Colonic mucosa (tissue), 4 donors: ENCODE measurements at regions not wholly inside any gene's neighbourhood (a gene's known extent, or its start where the extent isn't known, plus 50 kb on each side); places are given as distances from the start of the nearest gene placed in this dataset.

Experiments
- DNase-seq: peaks from one replicate; pipeline ENCODE4 v3.0.0-alpha.2; 2020
- H3K27ac ChIP-seq: fragments of 200-600 bp; one replicate; pipeline ENCODE4 v1.8.0; 2021
- H3K27me3 ChIP-seq: fragments of 200-600 bp; one replicate; pipeline ENCODE4 v1.8.0; 2021
- H3K36me3 ChIP-seq: fragments of 200-600 bp; one replicate; pipeline ENCODE4 v1.8.0; 2021
- H3K4me1 ChIP-seq: fragments of 200-600 bp; one replicate; pipeline ENCODE4 v1.8.0; 2021; ENCODE audit warnings: mild to moderate bottlenecking
- H3K4me3 ChIP-seq: fragments of 200-600 bp; one replicate; pipeline ENCODE4 v1.8.0; 2021
- H3K9ac ChIP-seq, 2 donors: one replicate each; pipeline ENCODE4 v1.7.0; 2013; ENCODE audit warnings: control low read depth in 2 of 2, low read depth in 2 of 2, low read length in 2 of 2
- H3K9me3 ChIP-seq: fragments of 200-600 bp; one replicate; pipeline ENCODE4 v1.8.0; 2021
- intact Hi-C: fragments of 100-400 bp; cut with DNase I; formaldehyde crosslinking; loops from one replicate; pipeline ENCODE4 v1.14.1; 2022
- TF ChIP-seq, protein P1 (sequence below): fragments of 200-600 bp; IDR thresholded peaks from one replicate; pipeline ENCODE4 v1.8.0; 2022; ENCODE audit warnings: antibody characterized with exemption, mild to moderate bottlenecking
- donor health status: healthy.
- donor health status: DM: no; HTN: no; CAD: no.
- donor health status: DM: no; HTN: no; CAD: no.

DNA sequence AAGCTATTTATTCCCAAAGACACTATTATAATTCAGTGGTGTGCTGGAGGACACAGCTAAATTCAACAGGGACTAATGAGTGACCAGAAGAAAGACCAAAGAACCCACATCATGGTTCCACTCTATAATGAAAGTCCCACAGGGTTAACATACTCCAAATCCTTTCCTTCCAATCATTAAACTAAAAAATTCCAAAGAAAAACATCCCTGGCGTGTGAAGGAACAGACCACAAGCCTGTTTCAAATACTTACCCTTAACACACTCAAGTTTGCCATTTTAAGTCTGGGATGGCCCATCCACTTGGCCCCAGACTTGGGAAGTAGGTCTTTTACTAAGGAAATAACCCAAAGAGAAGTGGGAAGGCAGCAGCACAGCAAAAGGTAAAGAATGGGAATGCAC, 150.1 kb upstream of the CCDC150 start:
- no peak for DNase-seq
- TF ChIP-seq, protein P1, sequence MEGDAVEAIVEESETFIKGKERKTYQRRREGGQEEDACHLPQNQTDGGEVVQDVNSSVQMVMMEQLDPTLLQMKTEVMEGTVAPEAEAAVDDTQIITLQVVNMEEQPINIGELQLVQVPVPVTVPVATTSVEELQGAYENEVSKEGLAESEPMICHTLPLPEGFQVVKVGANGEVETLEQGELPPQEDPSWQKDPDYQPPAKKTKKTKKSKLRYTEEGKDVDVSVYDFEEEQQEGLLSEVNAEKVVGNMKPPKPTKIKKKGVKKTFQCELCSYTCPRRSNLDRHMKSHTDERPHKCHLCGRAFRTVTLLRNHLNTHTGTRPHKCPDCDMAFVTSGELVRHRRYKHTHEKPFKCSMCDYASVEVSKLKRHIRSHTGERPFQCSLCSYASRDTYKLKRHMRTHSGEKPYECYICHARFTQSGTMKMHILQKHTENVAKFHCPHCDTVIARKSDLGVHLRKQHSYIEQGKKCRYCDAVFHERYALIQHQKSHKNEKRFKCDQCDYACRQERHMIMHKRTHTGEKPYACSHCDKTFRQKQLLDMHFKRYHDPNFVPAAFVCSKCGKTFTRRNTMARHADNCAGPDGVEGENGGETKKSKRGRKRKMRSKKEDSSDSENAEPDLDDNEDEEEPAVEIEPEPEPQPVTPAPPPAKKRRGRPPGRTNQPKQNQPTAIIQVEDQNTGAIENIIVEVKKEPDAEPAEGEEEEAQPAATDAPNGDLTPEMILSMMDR, result no peak
- H3K9ac ChIP-seq, result no peak overlapping the region
- no peaks in the 10 kb centered on the region for H3K36me3 ChIP-seq
- no peaks in the 10 kb centered on the region for H3K4me1 ChIP-seq
- H3K27ac ChIP-seq, result no peak overlapping the region
- H3K9me3 ChIP-seq, result no peaks in the 10 kb centered on the region
- no peak overlapping the region for H3K4me3 ChIP-seq
- H3K27me3 ChIP-seq, result no peaks in the 10 kb centered on the region
- intact Hi-C loops, result no loop called here

DNA sequence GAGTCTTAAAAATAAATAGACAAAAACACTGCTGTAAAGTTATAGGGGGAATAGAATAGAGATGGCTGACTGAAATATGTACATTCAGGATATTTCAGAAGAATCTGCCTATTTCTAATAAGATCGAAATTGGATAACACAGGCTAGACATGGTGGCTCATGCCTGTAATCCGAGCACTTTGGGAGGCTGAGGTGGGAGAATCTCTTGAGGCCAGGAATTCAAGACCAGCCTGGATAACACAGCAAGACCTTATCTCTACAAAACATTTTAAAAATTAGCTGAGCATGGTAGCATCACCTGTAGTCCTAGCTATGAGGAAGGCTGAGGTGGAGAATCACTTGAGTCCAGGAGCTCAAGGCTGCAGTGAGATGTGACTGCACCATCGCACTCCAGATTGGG, 146.6 kb upstream of the CCDC150 start:
- no peak overlapping the region for H3K9ac ChIP-seq
- intact Hi-C loops, result no loop called here
- H3K27me3 ChIP-seq, result no peaks in the 10 kb centered on the region
- DNase-seq, result no peak
- no peak overlapping the region for H3K27ac ChIP-seq
- no peaks in the 10 kb centered on the region for H3K36me3 ChIP-seq
- TF ChIP-seq, protein P1, result no peak
- H3K4me3 ChIP-seq, result no peak overlapping the region
- H3K4me1 ChIP-seq, result no peaks in the 10 kb centered on the region
- H3K9me3 ChIP-seq, result no peaks in the 10 kb centered on the region

DNA sequence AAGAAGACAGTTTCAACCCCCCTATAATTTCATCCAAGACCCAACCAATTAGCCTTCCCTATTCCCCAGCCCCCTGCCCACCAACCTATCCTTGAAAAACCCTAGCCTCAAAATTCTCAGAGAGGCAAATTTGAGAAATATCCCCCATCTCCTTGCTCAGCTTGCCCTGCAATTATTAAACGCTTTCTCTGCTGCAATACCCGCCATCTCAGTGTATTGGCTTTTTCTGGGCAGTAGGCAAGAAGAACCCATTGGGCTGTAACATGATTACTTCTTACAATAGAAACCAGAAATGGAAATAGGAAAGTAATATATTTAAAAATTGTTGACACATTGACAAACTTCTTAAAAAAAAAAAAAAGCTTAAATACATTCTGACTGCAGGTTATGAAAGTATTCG, 140.6 kb upstream of the CCDC150 start:
- Histone ChIP-seq H3K9me3 (no peaks in the 10 kb centered on the region), H3K27ac (no peak overlapping the region), H3K4me3 (no peak overlapping the region), H3K27me3 (no peaks in the 10 kb centered on the region), H3K9ac (no peak overlapping the region), H3K36me3 (no peaks in the 10 kb centered on the region), H3K4me1 (no peaks in the 10 kb centered on the region)
- TF ChIP-seq, protein P1, result no peak
- intact Hi-C loops, result no loop called here
- no peak for DNase-seq

DNA sequence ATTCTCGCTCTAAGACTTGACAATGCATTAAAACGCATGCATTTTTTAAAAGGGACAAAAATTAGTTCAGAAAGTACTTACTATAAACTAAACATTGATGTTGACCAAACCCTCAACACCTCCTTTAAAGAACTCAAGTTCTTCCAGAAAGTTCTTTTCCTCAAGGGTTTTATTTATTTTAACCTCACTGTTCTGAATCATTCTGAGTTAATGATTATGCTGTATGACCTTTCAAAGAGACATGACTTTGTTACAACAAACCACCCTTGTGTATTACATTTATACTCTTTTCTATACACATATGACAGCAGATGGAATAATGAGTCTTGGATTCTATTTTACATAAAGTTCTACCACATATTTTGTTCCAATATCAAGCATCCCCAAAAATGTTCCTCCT, 139.8 kb upstream of the CCDC150 start:
- Histone ChIP-seq H3K9me3 (no peaks in the 10 kb centered on the region), H3K27me3 (no peaks in the 10 kb centered on the region), H3K36me3 (no peaks in the 10 kb centered on the region), H3K4me1 (no peaks in the 10 kb centered on the region), H3K27ac (no peak overlapping the region), H3K4me3 (no peak overlapping the region), H3K9ac (no peak overlapping the region)
- DNase-seq, result no peak
- TF ChIP-seq, protein P1, result no peak
- intact Hi-C loops, result no loop called here

DNA sequence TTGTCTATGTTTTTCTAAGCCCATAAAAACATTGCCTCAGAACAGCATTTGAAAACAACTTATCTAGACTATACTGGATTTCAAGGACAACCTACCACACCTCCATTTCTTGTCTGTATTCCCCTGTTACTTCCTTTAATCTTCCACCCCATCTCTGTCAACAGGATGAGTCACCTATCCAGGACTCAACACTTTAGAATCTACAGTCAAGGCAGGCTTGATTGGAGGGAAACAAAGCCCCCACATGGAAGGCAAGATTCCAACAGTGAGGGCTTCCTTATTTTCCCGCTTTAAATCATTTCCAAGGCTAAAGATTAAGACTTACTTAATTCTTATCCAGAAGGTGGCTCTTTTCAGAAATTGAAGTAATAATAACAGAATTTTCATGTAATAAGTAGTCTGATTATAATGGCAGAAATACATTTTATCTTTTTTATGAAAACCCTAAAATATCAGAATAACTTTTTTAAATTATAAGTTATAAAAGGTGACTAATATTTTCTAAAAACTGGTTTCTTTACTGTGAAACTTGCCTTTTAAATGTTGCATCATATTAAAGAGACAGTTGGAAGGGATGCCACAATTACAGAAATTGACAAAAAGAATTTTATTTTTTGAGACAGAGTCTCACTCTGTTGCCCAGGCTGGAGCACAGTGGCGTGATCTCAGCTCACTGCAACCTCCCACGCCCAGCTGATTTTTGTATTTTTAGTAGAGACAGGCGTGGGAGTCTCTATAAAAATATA, 138.7 kb upstream of the CCDC150 start:
- no peak for DNase-seq
- H3K36me3 ChIP-seq, result no peaks in the 10 kb centered on the region
- H3K4me1 ChIP-seq, result no peaks in the 10 kb centered on the region
- H3K9me3 ChIP-seq, result no peaks in the 10 kb centered on the region
- no peaks in the 10 kb centered on the region for H3K27me3 ChIP-seq
- TF ChIP-seq, protein P1, result no peak
- no peak overlapping the region for H3K27ac ChIP-seq
- no peak overlapping the region for H3K9ac ChIP-seq
- intact Hi-C loops, result no loop called here
- H3K4me3 ChIP-seq, result no peak overlapping the region
